Heart left ventricle (tissue), 16 donors: ENCODE measurements at regions not wholly inside any gene's neighbourhood (a gene's known extent, or its start where the extent isn't known, plus 50 kb on each side); places are given as distances from the start of the nearest gene placed in this dataset.

Experiments used
- ATAC-seq, 4 donors: fragments of 200-7000 bp; cut with Tn5 transposase; one replicate each; pipeline ENCODE4 v1.9.1; 2020 to 2022; ENCODE audit warnings: moderate library complexity in 4 of 4, mild to moderate bottlenecking in 3 of 4, moderate number of reproducible peaks in 1 of 4
- DNase-seq, 5 donors: peaks; one replicate each; pipeline ENCODE4 v3.0.0-alpha.2; 2020
- H3K27ac ChIP-seq, 12 donors: fragments of 200-600 bp; sonication (generic) in 4 of 12; one replicate each; pipeline versions ENCODE4 v1.5.0 to v1.8.0; 2016 to 2022; ENCODE audit warnings: mild to moderate bottlenecking in 2 of 12
- H3K27me3 ChIP-seq, 9 donors: fragments of 200-600 bp; sonication (generic) in 2 of 9; one replicate each; pipeline versions ENCODE4 v1.5.1 to v1.8.0; 2016 to 2022; ENCODE audit warnings: mild to moderate bottlenecking in 3 of 9
- H3K36me3 ChIP-seq, 9 donors: fragments of 200-600 bp; sonication (generic) in 2 of 9; one replicate each; pipeline versions ENCODE4 v1.5.0 to v1.8.0; 2018 to 2022; ENCODE audit warnings: mild to moderate bottlenecking in 2 of 9
- H3K4me1 ChIP-seq, 12 donors: fragments of 200-600 bp; sonication (generic) in 4 of 12; one replicate each; pipeline versions ENCODE4 v1.5.0 to v1.8.0; 2016 to 2022; ENCODE audit warnings: mild to moderate bottlenecking in 3 of 12
- H3K4me3 ChIP-seq, 12 donors: fragments of 200-600 bp; sonication (generic) in 4 of 12; one replicate each; pipeline versions ENCODE4 v1.5.0 to v1.8.0; 2017 to 2022; ENCODE audit warnings: mild to moderate bottlenecking in 9 of 12, moderate library complexity in 4 of 12
- H3K9me3 ChIP-seq, 12 donors: fragments of 200-600 bp; sonication (generic) in 4 of 12; one replicate each; pipeline versions ENCODE4 v1.5.0 to v1.8.0; 2016 to 2022; ENCODE audit warnings: mild to moderate bottlenecking in 1 of 12
- POLR2A ChIP-seq, 2 donors: fragments of 450-650 bp; IDR thresholded peaks; one replicate each; pipeline ENCODE4 v1.6.1; 2017; ENCODE audit warnings: antibody characterized with exemption in 2 of 2, mild to moderate bottlenecking in 2 of 2, moderate library complexity in 2 of 2
- WGBS, 4 donors: extraction: QIAGEN DNeasy Blood & Tissue Kit in 2 of 4; methylation state at CpG; one replicate each; pipeline versions ENCODE4 v1.1.5 to v1.1.7; 2013 to 2018; 5-methylcytosine and 5-hydroxymethylcytosine counted together
- intact Hi-C, 10 donors: fragments of 100-400 bp; cut with DNase I; formaldehyde crosslinking; loops; one replicate each; pipeline versions ENCODE4 v1.11.1 to v1.14.2; 2022
- TF ChIP-seq, protein P1 (sequence below), 12 donors: fragments of 200-600 bp; sonication (generic) in 4 of 12; IDR thresholded peaks; one replicate each; pipeline versions ENCODE4 v1.5.0 to v1.8.0; 2018 to 2022; ENCODE audit warnings: antibody characterized with exemption in 12 of 12, mild to moderate bottlenecking in 5 of 12
- donor health status: ischemic (EF 13 %, LVEDD 7.1; RV severe dilation, severe dysfunction).
- donor health status: healthy with polysubstance abuse.
- donor health status: DM: no; HTN: yes; CAD: no.
- donor health status: DM: no; HTN: no; CAD: no.
- donor health status: ischemic (EF 25% LVEDD 6.9; RV normal size, moderate dysfunction).
- donor health status: ischemic (EF 25% LVEDD 5.7; RV mildly dilated, moderate dysfunction).
- donor health status: healthy.
- donor health status: DM: yes; HTN: yes; CAD: no.
- donor health status: ischemic (EF 35%, LVEDD 5.7; RV mildly dilated, moderate dysfunction).
- donor health status: nonischemic (EF 11% LVEDD 7.7; RV severe dilation, severe dysfunction).
- donor health status: DM: yes; HTN: yes; CAD: no.
- donor health status: PGD.
- donor health status: ischemic (EF 29% LVEDD 5.4; RV normal size, mild dysfunction).
- donor health status: nonischemic (EF 23%, LVEDD 6.1; RV moderate dilation, normal function).

DNA sequence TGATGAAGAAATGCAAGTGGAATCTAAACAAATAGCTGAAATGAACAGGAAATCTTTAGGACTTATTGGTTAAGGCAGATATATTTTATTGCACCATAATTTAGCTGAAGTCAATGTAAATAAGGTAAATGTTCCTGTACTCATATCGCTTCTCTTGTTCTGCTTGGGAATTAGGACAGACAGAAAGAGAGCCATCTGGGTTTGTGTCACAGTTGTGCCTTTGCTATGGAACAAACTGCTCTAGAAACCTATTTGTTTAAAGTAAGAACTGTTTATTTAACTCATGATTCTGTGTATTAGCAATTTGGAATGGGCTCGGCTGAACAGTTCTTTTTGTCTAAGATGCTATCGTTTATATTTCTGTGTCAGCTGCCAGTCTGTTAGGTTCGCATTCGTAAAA is 143.8 kb upstream of the KHDRBS2 start:
- H3K36me3 ChIP-seq, result no peaks in the 10 kb centered on the region
- peaks cover 0 to 11% (median 0%) of the 10 kb centered on the region in 12 donors for H3K9me3 ChIP-seq
- WGBS, 4 donors, result 81 to 88% (median 86%) methylated on average over 5 of the region's 5 CpGs
- TF ChIP-seq, protein P1, sequence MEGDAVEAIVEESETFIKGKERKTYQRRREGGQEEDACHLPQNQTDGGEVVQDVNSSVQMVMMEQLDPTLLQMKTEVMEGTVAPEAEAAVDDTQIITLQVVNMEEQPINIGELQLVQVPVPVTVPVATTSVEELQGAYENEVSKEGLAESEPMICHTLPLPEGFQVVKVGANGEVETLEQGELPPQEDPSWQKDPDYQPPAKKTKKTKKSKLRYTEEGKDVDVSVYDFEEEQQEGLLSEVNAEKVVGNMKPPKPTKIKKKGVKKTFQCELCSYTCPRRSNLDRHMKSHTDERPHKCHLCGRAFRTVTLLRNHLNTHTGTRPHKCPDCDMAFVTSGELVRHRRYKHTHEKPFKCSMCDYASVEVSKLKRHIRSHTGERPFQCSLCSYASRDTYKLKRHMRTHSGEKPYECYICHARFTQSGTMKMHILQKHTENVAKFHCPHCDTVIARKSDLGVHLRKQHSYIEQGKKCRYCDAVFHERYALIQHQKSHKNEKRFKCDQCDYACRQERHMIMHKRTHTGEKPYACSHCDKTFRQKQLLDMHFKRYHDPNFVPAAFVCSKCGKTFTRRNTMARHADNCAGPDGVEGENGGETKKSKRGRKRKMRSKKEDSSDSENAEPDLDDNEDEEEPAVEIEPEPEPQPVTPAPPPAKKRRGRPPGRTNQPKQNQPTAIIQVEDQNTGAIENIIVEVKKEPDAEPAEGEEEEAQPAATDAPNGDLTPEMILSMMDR (IDR thresholded peaks at IDR 0.05), result no peak
- TF ChIP-seq POLR2A (IDR thresholded peaks at IDR 0.05), result no peak
- ATAC-seq (no peak), DNase-seq (no peak)
- H3K27me3 ChIP-seq, result no peaks in the 10 kb centered on the region
- H3K4me1 ChIP-seq, result no peaks in the 10 kb centered on the region
- no peak overlapping the region for H3K27ac ChIP-seq
- intact Hi-C loops, result no loop called here
- no peak overlapping the region for H3K4me3 ChIP-seq

DNA sequence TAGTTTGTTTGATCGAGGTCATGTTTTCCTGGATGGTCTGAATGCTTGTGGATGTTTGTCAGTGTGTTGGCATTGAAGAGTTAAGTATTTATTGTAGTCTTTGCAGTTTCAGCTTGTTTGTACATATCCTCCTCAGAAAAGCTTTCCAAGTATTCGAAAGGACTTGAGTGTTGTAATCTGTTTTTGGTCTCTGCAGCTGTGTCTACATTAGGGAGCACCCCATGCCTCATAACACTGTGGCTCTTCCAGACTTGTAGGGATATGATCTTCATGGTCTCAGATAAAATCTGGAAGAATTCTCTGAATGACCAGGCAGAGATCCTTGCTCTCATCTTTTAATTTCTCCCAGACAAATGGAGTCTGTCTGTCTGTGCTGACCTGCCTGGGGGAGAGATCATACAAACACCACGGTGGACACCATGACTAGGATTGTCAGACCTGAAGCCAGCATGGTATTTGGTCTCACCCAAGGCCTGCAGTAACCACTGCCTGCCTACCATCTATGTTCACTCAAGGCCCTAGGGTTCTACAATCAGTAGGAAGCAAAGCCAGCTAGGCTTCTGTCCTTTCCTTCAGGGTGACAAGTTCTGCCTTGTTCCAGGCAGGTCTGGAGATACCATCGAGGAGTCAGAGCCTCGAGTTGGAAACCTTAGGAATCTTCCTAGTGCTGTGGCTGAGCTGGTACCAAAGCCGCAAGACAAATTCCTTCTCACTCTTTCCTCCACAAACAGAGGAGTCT is 114.7 kb upstream of the KHDRBS2 start:
- TF ChIP-seq, protein P1 (IDR thresholded peaks at IDR 0.05), result no peak
- no peak for TF ChIP-seq POLR2A (IDR thresholded peaks at IDR 0.05)
- no peaks in the 10 kb centered on the region for H3K4me1 ChIP-seq
- 75 to 78% (median 76%) methylated on average over 6 of the region's 6 CpGs for WGBS, 4 donors
- H3K4me3 ChIP-seq, result no peak overlapping the region
- peaks cover 0 to 4% (median 0%) of the 10 kb centered on the region in 12 donors for H3K9me3 ChIP-seq
- no peak for DNase-seq
- no peaks in the 10 kb centered on the region for H3K27me3 ChIP-seq
- no peak overlapping the region for H3K27ac ChIP-seq
- H3K36me3 ChIP-seq, result no peaks in the 10 kb centered on the region
- intact Hi-C loops, result no loop called here
- no peak for ATAC-seq

DNA sequence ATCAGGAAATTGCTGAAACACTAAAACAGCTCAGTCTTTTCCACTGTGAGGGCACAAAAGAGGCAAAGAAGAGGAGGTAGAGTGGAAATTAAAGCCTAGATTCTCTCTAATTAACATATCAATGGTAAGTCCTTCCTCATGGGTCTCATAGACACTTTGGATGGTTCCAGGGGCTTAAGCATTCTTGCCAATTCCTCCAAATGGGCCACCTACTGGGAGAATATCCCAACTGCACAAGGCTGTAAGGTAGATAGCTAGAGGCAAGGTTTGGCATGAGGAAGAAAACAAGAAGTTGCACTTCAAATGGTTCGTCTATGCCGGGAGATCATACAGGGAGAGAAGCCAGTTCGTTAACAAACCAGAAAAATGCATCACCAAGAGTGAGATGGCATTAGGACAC is 107.6 kb upstream of the KHDRBS2 start:
- intact Hi-C loops, result no loop called here
- 59 to 74% (median 71%) methylated on average over 3 of the region's 3 CpGs for WGBS, 4 donors
- H3K9me3 ChIP-seq, result peaks cover 0 to 5% (median 0%) of the 10 kb centered on the region in 12 donors

DNA sequence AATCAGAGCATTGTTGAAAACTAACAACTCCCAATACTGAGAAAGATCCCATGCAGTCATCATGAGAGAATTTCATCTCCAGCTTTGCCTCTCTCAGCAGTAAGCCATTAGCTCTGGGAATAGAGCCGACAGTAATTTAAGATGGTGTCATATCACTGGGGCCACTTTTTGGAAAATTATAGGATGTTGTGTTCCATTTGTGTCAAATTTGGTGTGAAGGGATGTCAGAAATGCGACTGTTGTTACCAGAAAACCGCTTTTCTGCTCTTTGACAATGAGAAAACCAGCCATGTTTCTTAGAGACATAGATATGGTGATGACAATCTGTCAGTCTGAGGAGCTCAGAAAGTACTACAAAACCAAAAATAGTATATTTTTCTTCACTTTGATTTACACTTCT is 106.3 kb upstream of the KHDRBS2 start:
- ATAC-seq, result no peak
- no peaks in the 10 kb centered on the region for H3K27me3 ChIP-seq
- TF ChIP-seq, protein P1 (IDR thresholded peaks at IDR 0.05), result no peak
- TF ChIP-seq POLR2A (IDR thresholded peaks at IDR 0.05), result no peak
- no peaks in the 10 kb centered on the region for H3K4me1 ChIP-seq
- intact Hi-C loops, result no loop called here
- no peak for DNase-seq
- H3K9me3 ChIP-seq, result peaks cover 0 to 5% (median 0%) of the 10 kb centered on the region in 12 donors
- H3K36me3 ChIP-seq, result no peaks in the 10 kb centered on the region
- no peak overlapping the region for H3K27ac ChIP-seq
- 54 to 67% (median 55%) methylated on average over 3 of the region's 3 CpGs for WGBS, 4 donors
- H3K4me3 ChIP-seq, result no peak overlapping the region

More for the DNA sequence above, 107.6 kb upstream of the KHDRBS2 start:
- no peak for ATAC-seq
- no peaks in the 10 kb centered on the region for H3K36me3 ChIP-seq
- no peaks in the 10 kb centered on the region for H3K27me3 ChIP-seq
- DNase-seq, result no peak
- H3K27ac ChIP-seq, result no peak overlapping the region
- H3K4me3 ChIP-seq, result no peak overlapping the region
- TF ChIP-seq, protein P1 (IDR thresholded peaks at IDR 0.05), result no peak
- TF ChIP-seq POLR2A (IDR thresholded peaks at IDR 0.05), result no peak
- H3K4me1 ChIP-seq, result no peaks in the 10 kb centered on the region
